Psoas muscle (tissue), 7 donors: ENCODE measurements at regions not wholly inside any gene's neighbourhood (a gene's known extent, or its start where the extent isn't known, plus 50 kb on each side); places are given as distances from the start of the nearest gene placed in this dataset.
A peak's percentile ranks its signal among the peaks of the same experiment; 100 is the strongest.

ENCODE experiments used
- ATAC-seq, 4 donors: fragments of 200-7000 bp; cut with Tn5 transposase; one replicate each; pipeline ENCODE4 v1.9.1; 2020; ENCODE audit warnings: moderate library complexity in 3 of 4, mild to moderate bottlenecking in 2 of 4
- DNase-seq, 2 donors: peaks; one replicate each; pipeline ENCODE4 v3.0.0-alpha.2; 2020
- H3K27ac ChIP-seq: fragments of 200-600 bp; one replicate; pipeline ENCODE4 v1.8.0; 2022
- H3K27me3 ChIP-seq, 3 donors: fragments of 200-600 bp in 1 of 3; one replicate each; pipeline versions ENCODE4 v1.6.1 to v1.8.0; 2013 to 2022; ENCODE audit warnings: low read length in 2 of 3, mild to moderate bottlenecking in 2 of 3, moderate library complexity in 1 of 3; ENCODE audit not compliant: insufficient read depth in 3 of 3
- H3K36me3 ChIP-seq, 2 donors: fragments of 200-600 bp in 1 of 2; one replicate each; pipeline versions ENCODE4 v1.6.1 to v1.8.0; 2013 to 2022; ENCODE audit warnings: low read depth in 1 of 2, mild to moderate bottlenecking in 1 of 2, moderate library complexity in 1 of 2; ENCODE audit not compliant: insufficient read depth in 1 of 2
- H3K4me1 ChIP-seq: fragments of 200-600 bp; one replicate; pipeline ENCODE4 v1.8.0; 2022
- H3K4me3 ChIP-seq: fragments of 200-600 bp; one replicate; pipeline ENCODE4 v1.8.0; 2022; ENCODE audit warnings: mild to moderate bottlenecking
- H3K9me3 ChIP-seq: fragments of 200-600 bp; one replicate; pipeline ENCODE4 v1.8.0; 2022
- CTCF ChIP-seq: fragments of 200-600 bp; IDR thresholded peaks from one replicate; pipeline ENCODE4 v1.8.0; 2022; ENCODE audit warnings: antibody characterized with exemption
- WGBS, 3 donors: extraction: QIAGEN DNeasy Blood & Tissue Kit; methylation state at CpG; one replicate each; pipeline versions ENCODE4 v1.1.6 to v1.1.7; 2013; 5-methylcytosine and 5-hydroxymethylcytosine counted together
- intact Hi-C, 2 donors: fragments of 100-400 bp; cut with DNase I; formaldehyde crosslinking; loops; one replicate each; pipeline versions ENCODE4 v1.11.0 to v1.14.2; 2022
- donor health status: healthy with polysubstance abuse.
- donor health status: DM: no; HTN: no; CAD: no; lungs with moderate emphysema.
- donor health status: Bipolar disorder and iron deficiency.
- donor health status: healthy.
- donor health status: DM: yes; HTN: yes; CAD: no.
- donor health status: DM: no; HTN: no; CAD: no.
- donor health status: DM: yes; HTN: yes; CAD: no.

GRCh38 chr13:110985541-110985940, 70.7 kb upstream of the ANKRD10 start:
- TF ChIP-seq CTCF, result no peak

DNA sequence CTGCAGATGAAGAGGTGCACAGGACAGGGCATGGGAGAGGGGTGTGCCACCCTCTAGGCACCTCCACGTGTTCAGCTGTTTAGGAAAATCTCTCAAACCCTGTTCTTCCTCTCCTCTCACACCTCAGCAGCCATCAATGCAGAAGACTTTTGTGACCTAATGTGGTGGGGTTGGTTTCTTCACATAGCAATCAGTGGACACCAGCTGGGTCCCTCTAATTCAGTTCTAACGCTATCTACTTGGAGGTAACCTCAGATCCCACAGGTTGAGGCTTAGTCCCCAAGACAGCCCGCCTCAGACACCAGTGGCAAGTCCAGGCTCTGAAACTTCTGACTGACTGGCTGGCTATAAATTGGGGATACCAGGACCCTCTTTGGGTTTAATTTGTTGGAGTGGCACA, 69.9 kb upstream of the ANKRD10 start:
- ATAC-seq, result no peak
- intact Hi-C loops, result no loop called here
- H3K27me3 ChIP-seq, result no peaks in the 10 kb centered on the region
- H3K4me1 ChIP-seq, result peaks cover 9% of the 10 kb centered on the region
- no peak overlapping the region for H3K4me3 ChIP-seq
- H3K36me3 ChIP-seq, result no peaks in the 10 kb centered on the region
- no peak for TF ChIP-seq CTCF
- no peak for DNase-seq
- 65 to 87% (median 79%) methylated on average over 3 of the region's 3 CpGs for WGBS, 3 donors
- no peak overlapping the region for H3K27ac ChIP-seq
- H3K9me3 ChIP-seq, result no peaks in the 10 kb centered on the region

More at GRCh38 chr13:110985541-110985940, 70.7 kb upstream of the ANKRD10 start:
- Histone ChIP-seq H3K36me3 (no peaks in the 10 kb centered on the region), H3K27me3 (no peaks in the 10 kb centered on the region), H3K4me1 (peaks cover 9% of the 10 kb centered on the region), H3K27ac (no peak overlapping the region), H3K9me3 (no peaks in the 10 kb centered on the region), H3K4me3 (no peak overlapping the region)
- WGBS, 3 donors, result 82 to 88% (median 85%) methylated on average over 2 of the region's 2 CpGs
- intact Hi-C loops, result no loop called here
- no peak for DNase-seq
- ATAC-seq, result no peak

GRCh38 chr13:110984381-110984780, 69.5 kb upstream of the ANKRD10 start:
- Histone ChIP-seq H3K36me3 (no peaks in the 10 kb centered on the region), H3K9me3 (no peaks in the 10 kb centered on the region), H3K27ac (no peak overlapping the region), H3K27me3 (no peaks in the 10 kb centered on the region), H3K4me1 (peaks cover 9% of the 10 kb centered on the region), H3K4me3 (no peak overlapping the region)
- DNase-seq (no peak), ATAC-seq (no peak)
- 40 to 50% (median 44%) methylated on average over 5 of the region's 5 CpGs for WGBS, 3 donors
- intact Hi-C loops, result no loop called here
- no peak for TF ChIP-seq CTCF

DNA sequence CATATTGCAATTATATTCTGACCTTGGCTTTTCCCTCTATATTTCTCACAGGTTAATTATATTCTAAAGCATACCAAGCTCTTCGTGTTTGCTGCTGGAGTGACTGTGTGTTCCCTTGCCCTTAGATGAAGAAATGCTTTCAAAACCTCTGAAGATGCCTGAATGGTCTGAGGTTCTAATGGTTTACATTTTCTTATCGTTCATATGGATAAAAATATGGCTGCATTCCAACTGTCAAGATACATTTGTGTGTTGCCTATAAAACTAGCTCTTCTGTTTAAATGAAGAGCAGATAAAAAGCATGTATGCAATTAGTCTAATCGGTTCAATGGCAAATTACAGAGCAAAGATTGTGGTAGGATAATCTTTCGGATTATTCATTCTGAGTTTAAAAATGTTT, 68.4 kb upstream of the ANKRD10 start:
- no peaks in the 10 kb centered on the region for H3K36me3 ChIP-seq
- TF ChIP-seq CTCF, result no peak
- DNase-seq (no peak), ATAC-seq (no peak)
- peaks cover 9% of the 10 kb centered on the region for H3K4me1 ChIP-seq
- 64 to 69% (median 65%) methylated on average over 4 of the region's 4 CpGs for WGBS, 3 donors
- intact Hi-C loops, result no loop called here
- no peaks in the 10 kb centered on the region for H3K9me3 ChIP-seq
- H3K4me3 ChIP-seq, result no peak overlapping the region
- H3K27me3 ChIP-seq, result no peaks in the 10 kb centered on the region
- no peak overlapping the region for H3K27ac ChIP-seq

DNA sequence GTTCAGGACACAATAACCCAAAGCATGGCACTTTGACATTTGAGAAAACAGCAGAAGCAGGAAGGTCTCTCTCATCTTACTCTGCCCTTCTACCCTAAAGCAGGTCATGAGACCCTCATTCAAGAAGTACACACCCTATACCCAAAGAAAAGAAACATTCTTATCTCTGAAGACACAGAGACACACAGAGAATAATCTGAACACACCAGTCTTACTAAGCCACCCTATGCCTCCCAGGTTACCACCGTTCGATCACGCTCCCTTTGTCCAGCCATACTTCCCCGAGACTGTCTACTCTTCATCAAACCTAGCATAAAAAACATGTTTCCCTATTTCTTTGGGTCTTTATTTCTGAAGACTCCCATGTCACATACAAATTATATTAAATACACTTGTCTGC, 66.5 kb upstream of the ANKRD10 start:
- ATAC-seq, result peak in 1 of 4 donors; percentile 23

More for the DNA sequence above, 66.5 kb upstream of the ANKRD10 start:
- no peak for DNase-seq
- Histone ChIP-seq H3K4me1 (peaks cover 9% of the 10 kb centered on the region), H3K4me3 (no peak overlapping the region), H3K27ac (peak overlapping the region; percentile 60), H3K27me3 (no peaks in the 10 kb centered on the region), H3K9me3 (no peaks in the 10 kb centered on the region), H3K36me3 (no peaks in the 10 kb centered on the region)
- no peak for TF ChIP-seq CTCF
- WGBS, 3 donors, result 84 to 91% (median 89%) methylated on average over 4 of the region's 4 CpGs
- intact Hi-C loops, result no loop called here
